SJCRH30 (cell line): ENCODE measurements at regions not wholly inside any gene's neighbourhood (a gene's known extent, or its start where the extent isn't known, plus 50 kb on each side); places are given as distances from the start of the nearest gene placed in this dataset.
A peak's percentile ranks its signal among the peaks of the same experiment; 100 is the strongest.

Experiments used
- DNase-seq, 2 experiments: peaks; one replicate each; pipeline ENCODE4 v3.0.0-alpha.2; 2015 to 2020
- H3K27ac ChIP-seq: fragments of 250-450 bp; sonication (Bioruptor Pico); 2 replicates; pipeline ENCODE4 v1.5.1; 2020; ENCODE audit warnings: mild to moderate bottlenecking, moderate library complexity
- H3K27me3 ChIP-seq: fragments of 250-450 bp; sonication (Bioruptor Pico); 2 replicates; pipeline ENCODE4 v1.5.1; 2020; ENCODE audit warnings: mild to moderate bottlenecking, moderate library complexity
- H3K36me3 ChIP-seq: fragments of 250-450 bp; sonication (Bioruptor Pico); 2 replicates; pipeline ENCODE4 v1.5.1; 2020; ENCODE audit warnings: mild to moderate bottlenecking, moderate library complexity
- H3K4me1 ChIP-seq: fragments of 250-450 bp; sonication (Bioruptor Pico); 2 replicates; pipeline ENCODE4 v1.5.1; 2020; ENCODE audit warnings: mild to moderate bottlenecking, moderate library complexity
- H3K4me3 ChIP-seq: fragments of 250-450 bp; sonication (Bioruptor Pico); 2 replicates; pipeline ENCODE4 v1.5.1; 2020; ENCODE audit warnings: mild to moderate bottlenecking, moderate library complexity
- H3K9me3 ChIP-seq: fragments of 250-450 bp; sonication (Bioruptor Pico); replicated peaks from 2 replicates; pipeline ENCODE4 v1.5.1; 2020; ENCODE audit warnings: mild to moderate bottlenecking, moderate library complexity

DNA sequence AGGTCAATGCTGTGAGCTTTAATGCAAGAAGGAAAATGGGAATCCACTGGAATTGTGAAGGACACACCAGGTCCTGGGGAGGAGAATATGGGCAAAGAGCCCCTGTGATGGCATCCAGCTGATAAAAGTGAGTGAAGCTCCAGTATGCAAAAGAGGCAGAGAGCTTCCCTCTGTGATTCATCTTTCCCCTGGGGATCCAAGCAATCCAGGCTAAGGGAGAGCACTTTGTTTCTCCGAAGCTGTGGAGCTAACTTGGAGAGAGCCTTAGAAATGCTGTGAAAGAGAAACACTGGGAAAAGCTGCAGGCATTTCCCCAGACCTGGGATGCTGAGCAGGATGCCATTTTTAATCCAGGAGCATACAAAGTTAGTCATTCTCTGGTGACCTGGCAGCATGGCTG, 489.5 kb downstream of the SH2D4B start:
- no peak for DNase-seq
- Histone ChIP-seq H3K27me3 (no peaks in the 10 kb centered on the region), H3K9me3 (no peaks in the 10 kb centered on the region), H3K27ac (no peak overlapping the region), H3K4me1 (no peaks in the 10 kb centered on the region), H3K36me3 (no peaks in the 10 kb centered on the region), H3K4me3 (no peak overlapping the region)

DNA sequence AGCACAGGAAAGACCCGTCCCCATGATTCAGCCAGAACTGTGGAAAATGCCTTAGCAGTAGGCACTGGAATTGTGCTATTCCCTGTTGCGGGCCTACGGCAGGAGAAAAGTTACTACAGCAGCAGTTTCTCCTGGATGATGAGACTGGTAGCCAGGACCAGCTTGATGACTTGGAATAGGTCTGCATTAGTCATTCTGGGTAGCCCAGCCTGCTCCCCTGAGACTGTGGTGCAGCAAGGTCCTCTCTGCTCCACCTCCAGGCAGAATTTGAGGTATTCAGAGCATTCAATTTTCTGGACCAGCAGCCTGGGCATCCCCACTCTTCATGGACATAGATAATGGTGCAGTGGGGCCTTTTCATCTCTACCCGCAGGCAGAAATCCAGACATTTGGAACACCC, 490.0 kb downstream of the SH2D4B start:
- Histone ChIP-seq H3K36me3 (no peaks in the 10 kb centered on the region), H3K27ac (no peak overlapping the region), H3K27me3 (no peaks in the 10 kb centered on the region), H3K4me1 (no peaks in the 10 kb centered on the region), H3K9me3 (no peaks in the 10 kb centered on the region), H3K4me3 (no peak overlapping the region)
- no peak for DNase-seq

DNA sequence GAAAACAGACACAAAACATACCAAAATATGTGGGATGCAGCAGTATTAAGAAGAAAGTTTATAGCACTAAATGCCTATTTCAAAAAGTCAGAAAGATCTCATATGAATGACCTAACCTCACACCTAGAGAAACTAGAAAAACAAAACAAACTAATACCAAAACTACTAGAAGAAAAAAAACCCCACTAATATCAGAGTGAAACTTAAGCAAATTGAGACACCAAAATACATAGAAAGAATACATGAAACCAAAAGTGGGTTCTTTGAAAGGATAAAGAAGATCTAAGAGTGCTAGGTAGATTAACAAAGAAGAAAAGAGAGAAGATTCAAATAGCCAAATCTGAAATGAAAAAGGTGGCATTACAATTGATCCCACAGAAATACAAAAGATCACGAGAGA, 494.1 kb downstream of the SH2D4B start:
- H3K27me3 ChIP-seq, result no peaks in the 10 kb centered on the region
- H3K9me3 ChIP-seq, result no peaks in the 10 kb centered on the region
- no peak overlapping the region for H3K27ac ChIP-seq
- no peaks in the 10 kb centered on the region for H3K36me3 ChIP-seq
- no peak for DNase-seq
- no peaks in the 10 kb centered on the region for H3K4me1 ChIP-seq
- no peak overlapping the region for H3K4me3 ChIP-seq

DNA sequence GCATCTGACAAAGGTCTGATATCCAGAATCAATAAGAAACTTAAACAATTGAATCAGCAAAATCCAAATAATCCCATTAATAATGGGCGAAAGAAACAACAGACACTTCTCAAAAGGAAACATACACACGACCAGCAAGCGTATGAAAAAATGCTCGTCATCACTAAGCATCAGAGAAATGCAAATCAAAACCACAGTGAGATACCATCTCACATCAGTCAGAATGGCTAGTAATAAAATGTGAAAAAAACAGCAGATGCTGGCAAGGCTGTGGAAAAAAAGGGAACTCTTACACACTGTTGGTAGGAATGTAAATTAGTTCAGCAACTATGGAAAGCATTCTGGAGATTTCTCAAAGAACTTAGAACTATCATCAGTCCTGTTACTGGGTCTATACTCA, 496.7 kb downstream of the SH2D4B start:
- no peak overlapping the region for H3K27ac ChIP-seq
- H3K4me3 ChIP-seq, result no peak overlapping the region
- H3K4me1 ChIP-seq, result no peaks in the 10 kb centered on the region
- DNase-seq, result no peak
- no peaks in the 10 kb centered on the region for H3K9me3 ChIP-seq
- no peaks in the 10 kb centered on the region for H3K36me3 ChIP-seq
- no peaks in the 10 kb centered on the region for H3K27me3 ChIP-seq

DNA sequence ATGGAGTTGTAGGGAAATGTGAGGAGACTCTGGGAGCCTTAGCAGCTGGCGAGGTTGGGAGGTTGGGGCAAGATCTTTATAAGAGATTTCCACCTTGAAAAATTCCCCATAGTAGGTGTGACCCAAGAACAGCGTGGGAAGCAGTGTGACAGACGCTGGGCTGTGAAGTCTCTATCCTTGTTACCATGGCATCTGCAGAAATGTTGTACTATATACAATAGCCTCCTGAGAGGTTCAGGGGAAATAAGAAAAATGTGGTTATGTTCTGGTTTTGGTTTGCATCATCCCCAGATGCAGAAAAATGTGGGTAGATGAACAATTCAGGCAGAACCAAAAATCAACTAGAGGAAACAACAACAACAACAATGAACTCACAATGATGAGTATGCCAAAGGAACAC, 498.6 kb downstream of the SH2D4B start:
- no peak for DNase-seq
- no peak overlapping the region for H3K27ac ChIP-seq
- H3K36me3 ChIP-seq, result no peaks in the 10 kb centered on the region
- H3K9me3 ChIP-seq, result no peaks in the 10 kb centered on the region
- no peaks in the 10 kb centered on the region for H3K4me1 ChIP-seq
- no peaks in the 10 kb centered on the region for H3K27me3 ChIP-seq
- H3K4me3 ChIP-seq, result no peak overlapping the region

DNA sequence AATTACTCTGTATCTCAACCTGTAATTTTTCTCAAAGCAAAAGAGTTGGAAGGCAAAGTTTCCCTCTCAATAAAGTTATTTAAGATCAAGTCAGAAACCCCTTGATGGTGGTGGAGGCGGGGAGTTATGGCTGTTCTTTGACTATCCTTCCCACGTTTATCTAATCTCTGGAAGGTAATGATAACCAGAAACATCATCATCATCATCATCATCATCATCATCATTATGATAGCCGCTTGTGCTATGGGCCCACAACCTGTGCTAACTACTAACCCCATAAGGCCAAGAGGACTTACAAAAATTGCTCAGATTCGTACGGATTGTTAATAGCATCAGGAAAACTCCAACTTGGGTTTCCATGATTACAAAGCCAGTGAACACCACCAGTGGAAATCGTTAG, 502.3 kb downstream of the SH2D4B start:
- H3K4me1 ChIP-seq, result no peaks in the 10 kb centered on the region
- no peak overlapping the region for H3K4me3 ChIP-seq
- DNase-seq, result no peak
- H3K27ac ChIP-seq, result no peak overlapping the region
- H3K27me3 ChIP-seq, result no peaks in the 10 kb centered on the region
- H3K36me3 ChIP-seq, result no peaks in the 10 kb centered on the region
- H3K9me3 ChIP-seq, result no peaks in the 10 kb centered on the region

DNA sequence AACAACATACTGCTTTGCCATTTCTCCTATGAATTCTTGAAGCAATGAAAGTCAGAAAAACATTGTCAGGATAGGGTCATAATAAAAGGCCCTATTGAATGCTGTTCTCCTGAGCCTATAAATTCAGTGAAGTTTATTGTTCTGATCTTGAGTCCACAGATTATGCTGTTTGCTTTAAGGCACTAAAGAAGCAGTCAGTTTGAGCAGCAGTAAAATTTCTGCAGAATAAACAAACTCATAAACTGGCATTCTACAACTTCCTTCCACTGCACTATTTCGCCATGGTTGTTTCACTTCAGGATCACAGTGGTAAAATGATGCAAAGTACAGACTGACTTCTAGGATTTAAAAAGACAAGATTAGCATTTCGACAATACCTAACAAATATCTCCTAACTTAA, 503.2 kb downstream of the SH2D4B start:
- Histone ChIP-seq H3K27ac (no peak overlapping the region), H3K4me1 (no peaks in the 10 kb centered on the region), H3K9me3 (no peaks in the 10 kb centered on the region), H3K4me3 (no peak overlapping the region), H3K27me3 (no peaks in the 10 kb centered on the region), H3K36me3 (no peaks in the 10 kb centered on the region)
- DNase-seq, result no peak

DNA sequence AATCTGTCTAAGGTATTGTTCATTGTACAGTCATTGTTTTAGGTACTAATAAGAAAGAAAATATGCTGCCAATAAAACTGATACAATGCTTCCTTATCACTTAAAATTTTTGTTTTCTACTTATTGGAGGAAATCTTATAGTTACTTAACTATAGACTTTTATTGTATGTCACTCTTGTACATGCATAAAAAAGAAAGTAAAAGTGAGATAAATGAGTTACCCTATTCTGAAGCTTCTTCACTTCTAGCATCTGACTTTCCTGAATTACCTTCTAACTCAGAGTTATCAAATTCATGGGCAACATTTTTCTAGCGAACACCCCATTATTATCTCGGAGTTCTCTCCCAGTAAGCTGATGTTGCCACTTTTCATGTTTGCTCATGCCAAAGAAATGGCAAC, 504.9 kb downstream of the SH2D4B start:
- H3K36me3 ChIP-seq, result no peaks in the 10 kb centered on the region
- H3K27ac ChIP-seq, result no peak overlapping the region
- DNase-seq, result no peak
- H3K27me3 ChIP-seq, result no peaks in the 10 kb centered on the region
- no peaks in the 10 kb centered on the region for H3K4me1 ChIP-seq
- H3K4me3 ChIP-seq, result no peak overlapping the region
- H3K9me3 ChIP-seq, result no peaks in the 10 kb centered on the region

DNA sequence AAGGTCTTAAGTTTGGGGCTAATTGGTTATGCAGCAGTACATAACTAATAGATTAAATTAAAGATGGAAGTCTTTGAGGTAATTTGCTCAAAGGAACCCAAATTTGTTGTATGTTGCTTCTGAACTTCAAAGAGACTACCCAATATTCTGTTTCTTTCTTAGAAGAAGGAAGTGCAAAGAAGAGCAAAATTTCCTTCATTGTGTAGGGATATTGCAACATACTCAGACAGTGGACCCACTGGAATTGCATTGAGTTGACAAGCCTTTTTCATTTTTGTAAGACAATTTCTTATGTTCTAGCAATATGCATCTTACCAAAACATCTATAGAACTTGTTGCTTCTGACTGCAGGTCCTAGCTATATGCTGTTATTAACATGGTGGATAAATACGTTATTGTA, 527.8 kb downstream of the SH2D4B start:
- Histone ChIP-seq H3K36me3 (no peaks in the 10 kb centered on the region), H3K4me3 (no peak overlapping the region), H3K9me3 (no peaks in the 10 kb centered on the region), H3K27ac (no peak overlapping the region), H3K27me3 (no peaks in the 10 kb centered on the region), H3K4me1 (no peaks in the 10 kb centered on the region)
- DNase-seq, result no peak

DNA sequence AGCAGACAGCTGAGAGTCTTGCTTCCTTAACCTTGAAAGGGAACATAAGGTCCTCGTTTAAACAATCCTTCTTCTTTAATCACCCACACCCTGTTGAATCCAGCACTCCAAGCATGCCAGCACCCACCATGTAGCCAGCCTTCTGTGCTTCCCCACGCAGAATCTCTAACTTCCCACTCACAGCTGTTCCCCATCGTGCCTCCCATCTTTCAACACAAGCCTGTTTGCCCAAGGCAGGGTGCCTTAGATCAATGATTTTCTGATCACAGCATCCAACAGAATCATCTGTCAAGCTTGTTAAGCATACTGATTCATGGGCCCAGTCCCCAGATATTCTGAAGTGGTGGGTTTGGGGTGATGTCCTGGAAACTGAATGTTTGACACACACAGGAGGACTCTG, 530.8 kb downstream of the SH2D4B start:
- no peak for DNase-seq
- Histone ChIP-seq H3K4me3 (no peak overlapping the region), H3K9me3 (no peaks in the 10 kb centered on the region), H3K36me3 (no peaks in the 10 kb centered on the region), H3K27me3 (0 out of 2 replicates have a peak, but pooled peaks cover 4% of the 10 kb centered on the region), H3K4me1 (no peaks in the 10 kb centered on the region), H3K27ac (no peak overlapping the region)

DNA sequence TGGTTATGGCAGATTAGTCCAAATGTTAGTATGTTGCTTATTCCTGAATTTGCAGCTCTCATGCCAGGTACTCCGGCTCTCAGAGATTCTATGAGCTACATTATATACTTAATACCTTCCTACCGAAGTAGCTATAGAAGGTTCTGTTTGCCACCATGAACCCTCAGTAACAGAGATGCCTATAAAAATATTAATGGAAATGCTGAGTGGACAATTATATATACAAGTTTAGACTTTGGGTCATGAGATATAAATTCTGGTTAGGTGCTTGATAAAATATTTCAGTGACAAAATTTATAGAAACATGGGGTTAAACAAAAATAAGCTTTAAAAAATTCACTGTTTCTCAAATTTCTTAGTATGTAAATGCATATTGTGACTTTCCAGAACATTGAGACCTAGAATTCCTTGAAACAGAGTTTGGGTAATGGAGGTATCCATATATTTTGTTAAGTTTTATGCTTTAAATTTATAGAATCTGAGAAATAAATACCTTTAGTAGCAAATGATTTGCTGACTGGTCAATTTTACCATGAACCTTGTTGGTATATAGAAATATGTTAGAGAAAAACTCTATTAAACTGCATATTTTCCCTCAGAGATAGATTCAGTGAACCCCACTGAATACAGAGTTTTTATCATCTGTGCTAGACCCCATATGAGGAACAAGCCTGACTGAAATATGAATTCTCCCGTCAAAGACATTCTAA, 533.5 kb downstream of the SH2D4B start:
- H3K9me3 ChIP-seq, result no peaks in the 10 kb centered on the region
- no peak overlapping the region for H3K27ac ChIP-seq
- no peaks in the 10 kb centered on the region for H3K36me3 ChIP-seq
- H3K4me3 ChIP-seq, result no peak overlapping the region
- no peaks in the 10 kb centered on the region for H3K4me1 ChIP-seq
- no peak for DNase-seq
- H3K27me3 ChIP-seq, result 0 out of 2 replicates have a peak, but pooled peaks cover 4% of the 10 kb centered on the region

DNA sequence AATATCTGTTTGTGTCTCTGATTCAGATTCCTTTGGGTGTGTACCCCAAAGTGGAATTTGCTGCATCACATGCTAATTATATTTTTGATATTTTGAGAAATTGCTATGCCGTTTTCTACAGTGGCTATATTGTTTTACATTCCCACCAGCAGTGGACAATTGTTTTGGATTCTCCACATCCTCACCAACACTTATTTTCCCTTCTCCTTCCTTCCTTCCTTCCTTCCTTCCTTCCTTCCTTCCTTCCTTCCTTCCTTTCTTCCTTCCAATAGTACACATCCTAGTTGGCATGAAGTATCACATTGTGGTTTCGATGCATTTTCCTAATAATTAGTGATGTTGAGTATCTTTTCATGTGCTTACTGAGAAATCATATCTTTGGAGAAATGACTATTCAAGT, 535.5 kb downstream of the SH2D4B start:
- no peak for DNase-seq
- Histone ChIP-seq H3K27ac (no peak overlapping the region), H3K27me3 (0 out of 2 replicates have a peak, but pooled peaks cover 4% of the 10 kb centered on the region), H3K4me3 (no peak overlapping the region), H3K9me3 (no peaks in the 10 kb centered on the region), H3K4me1 (no peaks in the 10 kb centered on the region), H3K36me3 (no peaks in the 10 kb centered on the region)

DNA sequence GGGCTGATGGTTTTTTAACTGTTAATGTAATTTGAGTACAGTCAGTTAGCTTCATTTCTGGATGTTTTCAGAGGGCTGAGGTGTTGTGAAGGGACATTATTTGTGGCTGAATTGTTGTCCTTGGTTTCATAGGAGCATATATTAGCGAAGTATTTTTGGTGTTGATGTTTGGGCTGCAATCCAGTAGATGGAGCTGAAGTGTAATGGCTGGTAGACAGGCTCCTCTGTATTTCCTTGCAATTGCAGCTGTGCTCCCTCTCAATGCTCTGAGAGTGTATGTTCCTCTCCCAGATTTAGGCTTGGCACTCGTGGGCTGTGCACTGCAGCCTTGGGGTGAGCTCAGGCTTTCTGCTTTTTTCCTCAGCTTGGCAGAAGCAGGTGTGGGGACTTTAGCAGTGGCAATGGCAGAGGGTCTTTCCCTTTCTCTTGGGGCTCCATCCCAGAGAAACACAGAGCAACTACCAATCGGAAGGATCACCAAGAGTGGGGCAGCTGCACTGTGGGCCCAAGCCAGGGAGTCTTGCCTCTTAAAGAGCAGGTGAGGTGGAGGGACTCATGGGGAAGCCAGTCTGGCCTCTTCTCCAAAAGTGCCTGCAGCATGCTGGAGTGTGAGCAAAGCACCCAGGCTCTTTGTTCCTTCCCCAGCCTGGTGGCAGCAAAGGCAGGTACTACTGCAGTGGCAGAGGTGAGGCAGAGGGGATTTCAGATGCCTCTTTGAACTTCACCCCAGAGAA, 544.4 kb downstream of the SH2D4B start:
- no peaks in the 10 kb centered on the region for H3K36me3 ChIP-seq
- no peaks in the 10 kb centered on the region for H3K27me3 ChIP-seq
- H3K27ac ChIP-seq, result no peak overlapping the region
- DNase-seq, result peak in 1 of 2 experiments; percentile 16
- no peaks in the 10 kb centered on the region for H3K4me1 ChIP-seq
- H3K4me3 ChIP-seq, result no peak overlapping the region
- no peaks in the 10 kb centered on the region for H3K9me3 ChIP-seq

DNA sequence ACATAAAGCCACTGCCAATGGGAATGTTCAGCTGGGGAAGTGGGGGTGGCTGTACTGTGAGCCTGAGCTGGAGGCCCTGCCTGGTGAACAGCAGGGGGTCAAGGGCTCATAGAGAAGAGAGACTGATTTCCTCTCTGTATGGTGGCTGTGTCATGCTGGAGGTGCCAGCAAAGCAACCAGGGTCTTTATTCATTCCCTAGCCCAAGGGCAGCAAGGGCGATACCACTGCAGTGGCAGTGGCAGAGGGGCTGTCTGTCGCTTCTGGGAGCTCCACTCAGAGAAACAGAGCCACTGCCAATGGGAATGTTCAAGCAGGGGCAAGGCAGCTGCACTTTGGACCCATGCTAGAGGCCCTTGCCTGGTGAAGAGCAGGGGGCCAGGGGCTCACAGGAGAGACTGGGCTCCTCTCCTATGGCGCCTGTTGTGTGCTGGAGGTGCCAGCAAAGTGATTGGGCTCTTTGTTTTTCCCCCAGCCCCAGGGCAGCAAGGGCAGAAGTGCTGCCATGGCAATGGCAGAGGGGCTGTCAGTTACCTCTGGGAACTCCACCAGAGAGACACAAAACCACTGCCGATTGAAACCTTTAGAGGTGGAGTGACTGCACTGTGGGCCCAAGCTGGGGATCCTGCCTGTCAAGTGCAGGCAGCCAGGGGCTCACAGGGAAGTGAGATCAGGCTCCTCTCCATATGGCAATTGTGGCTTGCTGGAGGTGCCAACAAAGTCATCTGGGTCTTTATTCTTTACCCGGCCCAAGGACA, 545.1 kb downstream of the SH2D4B start:
- H3K9me3 ChIP-seq, result no peaks in the 10 kb centered on the region
- H3K4me1 ChIP-seq, result no peaks in the 10 kb centered on the region
- H3K36me3 ChIP-seq, result no peaks in the 10 kb centered on the region
- DNase-seq, result no peak
- no peak overlapping the region for H3K4me3 ChIP-seq
- H3K27me3 ChIP-seq, result no peaks in the 10 kb centered on the region
- no peak overlapping the region for H3K27ac ChIP-seq

DNA sequence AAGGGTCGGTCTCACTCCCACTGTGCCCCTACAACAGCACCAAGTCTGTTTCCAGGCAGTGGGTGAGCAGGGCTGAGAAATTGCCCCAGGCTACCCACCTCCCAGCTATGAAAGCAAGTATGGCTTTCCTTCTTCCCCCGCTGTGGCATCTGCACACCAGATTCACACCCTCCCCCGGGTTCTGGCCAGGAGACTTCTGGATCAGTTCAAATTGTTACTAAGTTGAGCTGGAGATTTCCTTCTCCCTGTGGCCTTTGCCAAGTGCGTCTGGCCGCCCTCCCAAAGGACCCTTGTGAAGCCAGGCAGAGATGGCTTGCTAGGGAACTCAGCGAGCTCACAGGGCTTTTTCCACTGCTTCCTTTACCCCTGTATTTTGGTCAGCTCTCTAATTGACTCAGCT, 555.4 kb downstream of the SH2D4B start:
- DNase-seq, result no peak
- no peak overlapping the region for H3K27ac ChIP-seq
- H3K4me3 ChIP-seq, result no peak overlapping the region
- H3K9me3 ChIP-seq, result no peaks in the 10 kb centered on the region
- H3K4me1 ChIP-seq, result no peaks in the 10 kb centered on the region
- no peaks in the 10 kb centered on the region for H3K36me3 ChIP-seq
- H3K27me3 ChIP-seq, result no peaks in the 10 kb centered on the region
